Glutamatergic neuron (in vitro differentiated cells): ENCODE measurements at regions not wholly inside any gene's neighbourhood (a gene's known extent, or its start where the extent isn't known, plus 50 kb on each side); places are given as distances from the start of the nearest gene placed in this dataset.

ENCODE experiments used
- DNase-seq: peaks from one replicate; pipeline ENCODE4 v3.0.0; 2022
- H3K27ac Mint-ChIP-seq: one replicate; pipeline ENCODE4 v1.8.0; 2020; ENCODE audit warnings: mild to moderate bottlenecking, mixed read lengths, inconsistent platforms; ENCODE audit not compliant: unreplicated experiment
- H3K27me3 Mint-ChIP-seq: one replicate; pipeline ENCODE4 v1.8.0; 2020; ENCODE audit warnings: mild to moderate bottlenecking, moderate library complexity, mixed read lengths, inconsistent platforms; ENCODE audit not compliant: unreplicated experiment
- H3K36me3 Mint-ChIP-seq: one replicate; pipeline ENCODE4 v1.8.0; 2020; ENCODE audit warnings: mild to moderate bottlenecking, mixed read lengths, inconsistent platforms; ENCODE audit not compliant: unreplicated experiment
- H3K4me1 Mint-ChIP-seq: one replicate; pipeline ENCODE4 v1.8.0; 2020; ENCODE audit warnings: mild to moderate bottlenecking, low read depth, mixed read lengths, inconsistent platforms; ENCODE audit not compliant: unreplicated experiment
- H3K4me3 Mint-ChIP-seq: one replicate; pipeline ENCODE4 v1.8.0; 2020; ENCODE audit warnings: mild to moderate bottlenecking, mixed read lengths, inconsistent platforms; ENCODE audit not compliant: unreplicated experiment
- H3K9me3 Mint-ChIP-seq: one replicate; pipeline ENCODE4 v1.8.0; 2020; ENCODE audit warnings: mild to moderate bottlenecking, moderate library complexity, mixed read lengths, inconsistent platforms; ENCODE audit not compliant: unreplicated experiment
- CTCF ChIP-seq: fragments of 200-600 bp; sonication (generic); IDR thresholded peaks from one replicate; pipeline ENCODE4 v1.5.0; 2021; ENCODE audit not compliant: partially characterized antibody, unreplicated experiment

GRCh38 chr12:107340898-107341297 lies 247.5 kb upstream of the CRY1 start:
- Mint-ChIP-seq H3K9me3 (no peaks in the 10 kb centered on the region), H3K27me3 (peaks cover 4% of the 10 kb centered on the region), H3K4me3 (no peak overlapping the region), H3K27ac (no peak overlapping the region), H3K36me3 (peaks cover 3% of the 10 kb centered on the region), H3K4me1 (no peaks in the 10 kb centered on the region)
- TF ChIP-seq CTCF: no peak
- DNase-seq: no peak

- H3K36me3 Mint-ChIP-seq: peaks cover 3% of the 10 kb centered on the region
- no peaks in the 10 kb centered on the region for H3K4me1 Mint-ChIP-seq
- no peak for DNase-seq
- no peaks in the 10 kb centered on the region for H3K9me3 Mint-ChIP-seq
- no peak overlapping the region for H3K27ac Mint-ChIP-seq
- no peak overlapping the region for H3K4me3 Mint-ChIP-seq
- H3K27me3 Mint-ChIP-seq: peaks cover 4% of the 10 kb centered on the region
- TF ChIP-seq CTCF: no peak
These were observed 250.9 kb upstream of the CRY1 start for GRCh38 chr12:107344035-107344808.

- peaks cover 4% of the 10 kb centered on the region for H3K27me3 Mint-ChIP-seq
- H3K4me3 Mint-ChIP-seq: no peak overlapping the region
- no peaks in the 10 kb centered on the region for H3K9me3 Mint-ChIP-seq
- no peak for DNase-seq
- no peak for TF ChIP-seq CTCF
- no peaks in the 10 kb centered on the region for H3K4me1 Mint-ChIP-seq
- H3K27ac Mint-ChIP-seq: no peak overlapping the region
- H3K36me3 Mint-ChIP-seq: peaks cover 3% of the 10 kb centered on the region
These were observed 253.9 kb upstream of the CRY1 start for GRCh38 chr12:107347261-107347660.

GRCh38 chr12:107349008-107349747 lies 255.8 kb upstream of the CRY1 start:
- no peak overlapping the region for H3K27ac Mint-ChIP-seq
- DNase-seq: no peak
- TF ChIP-seq CTCF: no peak
- H3K4me1 Mint-ChIP-seq: no peaks in the 10 kb centered on the region
- peaks cover 1% of the 10 kb centered on the region for H3K9me3 Mint-ChIP-seq
- H3K36me3 Mint-ChIP-seq: no peaks in the 10 kb centered on the region
- H3K4me3 Mint-ChIP-seq: no peak overlapping the region
- H3K27me3 Mint-ChIP-seq: no peaks in the 10 kb centered on the region

- H3K9me3 Mint-ChIP-seq: peaks cover 1% of the 10 kb centered on the region
- no peaks in the 10 kb centered on the region for H3K4me1 Mint-ChIP-seq
- TF ChIP-seq CTCF: no peak
- no peak overlapping the region for H3K4me3 Mint-ChIP-seq
- no peaks in the 10 kb centered on the region for H3K27me3 Mint-ChIP-seq
- DNase-seq: no peak
- no peak overlapping the region for H3K27ac Mint-ChIP-seq
- no peaks in the 10 kb centered on the region for H3K36me3 Mint-ChIP-seq
These were observed 256.5 kb upstream of the CRY1 start for GRCh38 chr12:107349839-107350238.
